ENCODE measurements at regions not wholly inside any gene's neighbourhood (a gene's known extent, or its start where the extent isn't known, plus 50 kb on each side); places are given as distances from the start of the nearest gene placed in this dataset.
"Not testable (repeated sequence)": the region's sequence is repeated elsewhere in the genome, so short reads cannot be mapped to it uniquely, and the experiment has no call there.

DNA sequence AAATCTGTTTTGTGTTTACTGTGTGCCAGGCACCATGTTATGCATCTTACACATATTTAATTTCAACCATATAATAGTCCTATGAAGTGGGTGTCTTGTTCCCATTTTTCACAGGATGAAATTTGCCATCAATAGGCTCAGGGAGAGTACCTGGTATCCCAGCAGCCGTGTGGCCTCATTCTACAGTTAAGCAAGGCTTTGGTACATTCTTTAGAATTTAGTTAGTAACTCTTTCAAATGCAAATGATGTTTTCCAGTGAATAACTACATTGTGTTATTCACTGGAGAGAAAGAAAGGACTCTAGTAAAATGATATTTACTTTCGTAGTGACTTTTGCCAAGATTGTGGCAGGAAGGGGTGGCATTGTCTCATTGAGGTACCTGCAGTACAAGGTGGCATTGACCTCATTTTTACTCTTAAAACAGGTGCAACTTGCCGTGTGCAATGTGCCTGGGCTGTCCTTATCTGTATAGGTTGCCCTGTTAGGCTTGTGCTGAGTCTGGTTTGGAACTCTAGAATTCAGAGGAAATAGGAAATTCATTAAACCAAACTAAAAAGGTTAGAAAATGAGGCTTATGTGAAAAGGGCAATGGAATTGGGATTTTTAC is 117.4 kb upstream of the NBPF8 start:
- H3K27ac Mint-ChIP-seq; H3K4me3 Mint-ChIP-seq; H3K27me3 Mint-ChIP-seq; H3K4me1 Mint-ChIP-seq; ATAC-seq; DNase-seq; H3K36me3 Mint-ChIP-seq (ENCODE audit: low read depth); H3K9me3 ChIP-seq (ENCODE audit: control insufficient read depth, low read length, poor library complexity, severe bottlenecking): not testable (repeated sequence)

DNA sequence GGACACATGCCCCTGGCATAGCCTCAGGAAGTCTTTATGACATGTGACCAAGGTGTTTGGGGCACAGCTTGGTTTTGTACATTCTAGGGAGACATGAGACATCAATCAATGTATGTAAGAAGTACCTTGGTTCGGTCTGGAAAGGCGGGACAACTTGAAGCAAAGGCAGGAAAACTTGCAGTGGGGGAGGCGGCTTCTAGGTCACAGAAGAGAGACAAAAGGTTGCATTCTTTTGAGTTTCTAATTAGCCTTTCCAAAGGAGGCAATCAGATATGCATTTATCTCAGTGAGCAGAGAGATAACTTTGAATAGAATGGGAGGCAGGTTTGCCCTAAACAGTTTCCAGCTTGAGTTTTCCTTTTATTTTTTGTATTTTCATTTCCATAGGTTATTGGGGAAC is 113.8 kb upstream of the SEC22B start:
- not testable (repeated sequence) for H3K4me3 Mint-ChIP-seq; DNase-seq; ATAC-seq; H3K27ac Mint-ChIP-seq; H3K9me3 ChIP-seq (ENCODE audit: control insufficient read depth, low read length, poor library complexity, severe bottlenecking); H3K4me1 Mint-ChIP-seq; H3K27me3 Mint-ChIP-seq; H3K36me3 Mint-ChIP-seq (ENCODE audit: low read depth)

DNA sequence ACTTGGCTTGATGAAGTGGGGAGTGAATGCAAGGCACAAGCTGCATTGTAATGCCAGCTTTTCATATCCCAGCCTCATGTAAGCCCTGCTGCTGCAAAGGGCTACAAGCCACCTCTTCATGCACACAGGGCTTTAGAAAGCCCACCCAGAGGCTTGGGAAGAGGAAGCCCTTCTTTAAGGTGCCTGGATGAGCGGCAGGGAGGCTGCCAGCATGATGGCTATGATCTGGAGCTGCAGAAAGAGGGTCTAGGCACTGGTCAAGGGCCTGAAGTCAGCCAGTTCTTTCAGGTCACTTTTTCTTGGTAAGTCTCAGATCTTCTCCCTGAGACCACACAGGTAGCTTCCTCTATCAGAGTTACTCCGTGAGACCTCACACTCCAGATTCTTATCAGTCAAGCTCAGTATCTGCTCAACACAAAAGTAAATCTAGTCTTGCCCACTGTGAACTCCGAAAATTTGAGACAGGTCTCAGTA is 113.3 kb upstream of the SEC22B start:
- not testable (repeated sequence) for H3K4me3 Mint-ChIP-seq; DNase-seq; H3K27ac Mint-ChIP-seq; ATAC-seq; H3K36me3 Mint-ChIP-seq (ENCODE audit: low read depth); H3K27me3 Mint-ChIP-seq; H3K4me1 Mint-ChIP-seq; H3K9me3 ChIP-seq (ENCODE audit: control insufficient read depth, low read length, poor library complexity, severe bottlenecking)

DNA sequence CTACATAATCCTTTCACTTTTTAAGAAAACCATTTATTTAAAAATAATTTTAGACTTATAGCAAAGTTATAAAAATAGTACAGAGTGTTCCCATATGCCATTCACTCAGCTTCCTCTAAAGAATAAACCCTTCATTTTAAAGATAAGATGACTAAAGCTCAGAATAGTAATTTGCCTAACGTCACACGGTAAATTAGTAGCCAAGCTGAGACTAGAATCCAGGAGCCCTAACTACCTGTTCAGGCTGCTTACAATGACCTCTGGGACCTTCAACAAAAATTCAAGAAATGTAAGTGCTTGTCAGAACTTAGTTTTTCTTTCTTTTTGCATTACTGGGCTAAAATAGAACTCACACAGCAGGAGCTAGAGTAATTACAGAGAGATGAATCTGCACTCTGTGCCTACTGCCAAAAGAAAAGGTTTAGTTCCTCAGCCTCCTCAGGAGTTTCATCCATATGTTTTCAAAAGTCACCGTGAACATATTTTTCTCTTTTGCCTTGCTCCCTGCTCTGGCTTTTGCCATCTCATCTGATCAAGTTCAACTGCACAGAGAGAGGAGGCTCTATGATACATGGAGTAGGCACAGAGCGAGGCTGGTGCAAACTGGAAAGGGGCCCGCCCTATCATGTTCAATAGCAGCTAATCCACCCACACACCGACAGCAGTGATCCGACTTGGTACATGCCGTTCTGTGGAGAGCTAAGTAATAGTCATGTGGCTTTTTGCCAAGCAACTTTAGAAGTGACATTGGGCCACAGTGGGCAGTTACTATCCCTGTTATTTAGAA is 112.7 kb upstream of the SEC22B start:
- not testable (repeated sequence) for H3K36me3 Mint-ChIP-seq (ENCODE audit: low read depth); DNase-seq; H3K4me1 Mint-ChIP-seq; H3K27ac Mint-ChIP-seq; H3K27me3 Mint-ChIP-seq; H3K9me3 ChIP-seq (ENCODE audit: control insufficient read depth, low read length, poor library complexity, severe bottlenecking); H3K4me3 Mint-ChIP-seq
- ATAC-seq = peak; percentile 33

DNA sequence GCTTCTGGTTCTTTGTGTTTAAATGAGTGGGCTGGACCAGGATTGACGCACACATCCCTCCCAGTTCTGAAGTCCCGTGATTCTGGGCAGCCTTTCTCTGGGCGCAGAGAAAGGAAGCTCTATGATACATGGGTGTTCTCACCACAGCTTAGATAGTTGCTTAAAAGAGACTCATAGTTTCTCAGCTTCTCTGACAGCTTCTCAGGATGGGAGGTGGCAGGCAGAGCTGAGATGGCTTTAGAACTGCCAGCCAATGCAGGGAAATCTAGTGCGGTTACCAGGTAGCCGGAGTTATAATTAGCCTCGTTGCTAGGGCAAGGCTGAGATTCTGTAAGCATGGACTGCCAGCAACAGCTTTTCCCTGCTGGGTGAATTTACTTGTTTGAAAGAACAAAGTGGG is 111.8 kb upstream of the SEC22B start:
- not testable (repeated sequence) for H3K9me3 ChIP-seq (ENCODE audit: control insufficient read depth, low read length, poor library complexity, severe bottlenecking); H3K27ac Mint-ChIP-seq; H3K36me3 Mint-ChIP-seq (ENCODE audit: low read depth); H3K4me3 Mint-ChIP-seq; DNase-seq; H3K4me1 Mint-ChIP-seq; H3K27me3 Mint-ChIP-seq
- ATAC-seq = peak; percentile 70

DNA sequence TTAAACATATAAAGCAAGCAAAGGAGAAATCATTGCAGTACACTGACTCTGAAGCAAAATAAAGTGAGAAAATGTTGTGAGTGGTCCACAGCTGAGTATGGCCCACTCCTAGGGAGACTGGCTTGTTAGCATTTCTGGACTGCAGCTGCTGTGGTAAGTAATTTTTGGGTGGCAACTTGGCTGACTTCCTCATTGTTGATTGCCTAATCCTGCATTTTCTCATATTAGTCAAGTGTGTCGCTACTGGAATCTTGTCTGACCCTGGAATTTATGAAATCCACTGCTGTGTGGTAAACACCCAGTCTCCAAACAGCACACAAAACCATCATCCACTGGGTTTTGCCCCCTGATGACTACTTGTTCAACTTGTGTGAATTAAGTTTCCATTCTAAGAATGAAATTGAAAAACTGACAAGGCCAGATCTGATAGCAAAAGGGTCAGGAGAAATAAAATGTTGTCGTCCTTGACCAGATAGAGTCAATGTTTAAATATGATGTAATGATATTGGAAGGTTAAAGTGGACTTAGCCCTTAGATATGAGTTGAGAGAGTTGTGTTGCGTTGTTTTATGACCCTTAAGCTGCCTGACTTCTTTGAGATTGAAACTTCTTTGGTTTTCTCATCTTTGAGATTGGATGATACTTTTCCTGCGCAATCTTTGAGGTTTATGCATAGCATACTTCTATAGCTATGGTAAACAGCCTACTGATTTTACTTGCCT is 106.6 kb upstream of the SEC22B start:
- not testable (repeated sequence) for H3K4me1 Mint-ChIP-seq; ATAC-seq; DNase-seq; H3K27ac Mint-ChIP-seq; H3K36me3 Mint-ChIP-seq (ENCODE audit: low read depth); H3K27me3 Mint-ChIP-seq; H3K4me3 Mint-ChIP-seq; H3K9me3 ChIP-seq (ENCODE audit: control insufficient read depth, low read length, poor library complexity, severe bottlenecking)

DNA sequence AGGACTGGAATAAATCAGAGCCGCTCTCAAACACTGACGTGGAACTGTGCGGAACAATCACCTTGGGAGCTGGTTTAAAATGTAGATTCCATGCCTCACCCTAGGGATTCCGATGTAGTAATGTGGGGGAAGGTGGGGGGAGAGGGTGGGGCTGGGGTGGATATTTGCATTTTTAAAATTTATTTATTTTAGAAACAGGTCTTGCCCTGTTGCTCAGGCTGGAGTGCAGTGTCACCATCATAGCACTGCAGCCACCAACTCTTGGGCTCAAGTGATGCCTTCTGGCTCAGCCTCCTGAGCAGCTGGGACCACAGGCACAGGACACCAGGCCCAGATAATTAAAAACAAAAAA is 101.9 kb upstream of the SEC22B start:
- not testable (repeated sequence) for H3K36me3 Mint-ChIP-seq (ENCODE audit: low read depth); H3K4me3 Mint-ChIP-seq; H3K4me1 Mint-ChIP-seq; DNase-seq; H3K27ac Mint-ChIP-seq; H3K9me3 ChIP-seq (ENCODE audit: control insufficient read depth, low read length, poor library complexity, severe bottlenecking); H3K27me3 Mint-ChIP-seq; ATAC-seq

DNA sequence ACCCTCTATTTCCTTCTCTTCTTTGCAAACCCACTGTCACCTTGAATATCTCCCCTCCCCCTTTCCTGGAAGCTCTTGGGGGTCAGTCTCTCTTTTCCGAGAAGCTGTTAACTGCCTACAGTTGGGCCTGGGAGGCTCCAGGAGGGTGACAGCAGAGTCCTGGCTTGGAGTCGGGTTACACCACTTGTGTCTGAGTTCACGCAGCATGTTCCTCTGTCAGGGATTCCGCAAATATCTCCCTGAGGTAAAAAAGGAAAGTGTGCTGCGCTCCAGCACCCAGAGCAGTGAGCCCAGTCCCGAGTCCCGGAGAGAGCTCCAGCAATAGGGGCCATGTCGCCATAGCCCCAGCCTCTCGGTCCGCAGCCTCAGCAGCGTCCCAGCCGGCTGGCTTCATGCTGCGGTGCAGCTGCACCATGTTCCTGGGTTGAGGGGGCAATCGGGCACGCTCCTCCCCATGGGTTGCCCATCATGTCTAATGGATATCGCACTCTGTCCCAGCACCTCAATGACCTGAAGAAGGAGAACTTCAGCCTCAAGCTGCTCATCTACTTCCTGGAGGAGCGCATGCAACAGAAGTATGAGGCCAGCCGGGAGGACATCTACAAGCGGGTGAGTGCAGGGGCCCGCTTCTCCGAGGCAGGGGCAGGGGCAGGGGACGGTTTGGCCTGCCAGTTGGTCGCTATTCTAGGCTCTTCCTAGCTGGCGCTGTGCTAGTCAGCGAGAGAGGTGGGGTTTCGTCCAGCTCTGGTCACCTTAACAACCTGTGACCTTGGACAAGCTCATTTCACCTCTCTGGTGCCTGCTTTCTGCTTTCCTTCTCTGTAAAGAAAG is 101.3 kb upstream of the SEC22B start:
- ATAC-seq; H3K36me3 Mint-ChIP-seq (ENCODE audit: low read depth); H3K27ac Mint-ChIP-seq; H3K4me1 Mint-ChIP-seq; DNase-seq; H3K4me3 Mint-ChIP-seq; H3K27me3 Mint-ChIP-seq; H3K9me3 ChIP-seq (ENCODE audit: control insufficient read depth, low read length, poor library complexity, severe bottlenecking): not testable (repeated sequence)

DNA sequence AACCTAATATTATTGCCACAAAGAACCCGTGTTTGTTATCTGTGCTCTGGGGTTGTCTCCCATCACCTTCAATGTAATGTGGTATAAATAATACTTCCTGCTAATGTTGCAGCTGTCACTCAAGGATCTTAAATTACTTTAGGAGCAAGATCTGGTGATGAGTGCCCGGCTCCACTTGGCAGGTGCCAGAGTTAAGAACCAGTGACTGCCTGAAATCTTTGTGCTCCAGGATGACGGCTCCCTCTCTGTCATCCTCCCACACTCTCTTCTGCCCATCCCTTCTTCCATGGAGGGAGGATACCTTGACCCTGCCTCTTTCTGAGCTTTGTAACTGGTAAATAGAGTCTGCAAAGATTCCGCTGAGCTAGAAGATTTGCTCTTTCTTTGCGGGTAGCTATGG is 100.4 kb upstream of the SEC22B start:
- not testable (repeated sequence) for H3K4me1 Mint-ChIP-seq; H3K4me3 Mint-ChIP-seq; H3K27ac Mint-ChIP-seq; H3K27me3 Mint-ChIP-seq; ATAC-seq; H3K36me3 Mint-ChIP-seq (ENCODE audit: low read depth); DNase-seq; H3K9me3 ChIP-seq (ENCODE audit: control insufficient read depth, low read length, poor library complexity, severe bottlenecking)

DNA sequence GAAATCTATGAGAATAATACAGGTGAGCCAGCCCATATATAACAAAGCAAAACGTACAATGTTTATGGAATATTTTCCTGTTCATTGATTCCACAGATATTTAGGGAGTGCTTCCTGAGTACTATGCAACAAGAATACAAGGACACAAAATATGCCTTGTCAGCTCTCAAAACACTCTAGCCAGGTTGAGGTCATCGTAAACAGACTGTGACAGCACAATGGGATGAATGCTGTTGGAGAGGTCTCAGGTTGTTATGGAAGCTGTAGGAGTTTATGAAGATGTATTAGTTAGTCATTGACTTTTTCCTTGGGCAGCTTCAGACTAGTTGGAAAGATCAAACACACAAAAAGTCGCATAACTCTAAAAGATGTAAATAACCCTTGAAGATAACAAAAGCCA is 98.1 kb upstream of the SEC22B start:
- not testable (repeated sequence) for ATAC-seq

DNA sequence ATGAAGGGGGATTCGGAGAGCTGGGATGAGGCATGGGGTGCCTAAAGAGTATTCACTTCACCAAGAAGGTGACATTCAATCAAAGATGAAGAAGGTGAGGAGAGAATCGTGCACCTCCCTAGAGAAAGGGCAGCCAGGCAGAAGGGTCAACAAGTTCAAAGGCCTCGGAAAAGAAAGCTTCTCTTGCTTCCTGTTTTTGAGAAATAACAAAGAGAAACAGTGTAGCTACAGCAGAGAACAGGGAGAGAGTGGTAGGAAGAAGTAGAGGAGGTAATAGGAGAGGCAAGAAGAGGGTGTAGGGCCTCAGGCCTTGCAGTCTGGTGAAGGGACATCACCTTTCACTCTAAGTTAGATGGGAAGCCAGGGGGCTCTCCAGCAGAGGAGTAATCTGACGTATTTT is 97.0 kb upstream of the SEC22B start:
- H3K36me3 Mint-ChIP-seq (ENCODE audit: low read depth); DNase-seq; H3K27me3 Mint-ChIP-seq; H3K27ac Mint-ChIP-seq; H3K4me1 Mint-ChIP-seq; H3K9me3 ChIP-seq (ENCODE audit: control insufficient read depth, low read length, poor library complexity, severe bottlenecking); H3K4me3 Mint-ChIP-seq: not testable (repeated sequence)
- peak; percentile 20 for ATAC-seq

More for the DNA sequence above, 98.1 kb upstream of the SEC22B start:
- not testable (repeated sequence) for H3K36me3 Mint-ChIP-seq (ENCODE audit: low read depth); H3K9me3 ChIP-seq (ENCODE audit: control insufficient read depth, low read length, poor library complexity, severe bottlenecking); H3K27ac Mint-ChIP-seq; DNase-seq; H3K27me3 Mint-ChIP-seq; H3K4me3 Mint-ChIP-seq; H3K4me1 Mint-ChIP-seq

DNA sequence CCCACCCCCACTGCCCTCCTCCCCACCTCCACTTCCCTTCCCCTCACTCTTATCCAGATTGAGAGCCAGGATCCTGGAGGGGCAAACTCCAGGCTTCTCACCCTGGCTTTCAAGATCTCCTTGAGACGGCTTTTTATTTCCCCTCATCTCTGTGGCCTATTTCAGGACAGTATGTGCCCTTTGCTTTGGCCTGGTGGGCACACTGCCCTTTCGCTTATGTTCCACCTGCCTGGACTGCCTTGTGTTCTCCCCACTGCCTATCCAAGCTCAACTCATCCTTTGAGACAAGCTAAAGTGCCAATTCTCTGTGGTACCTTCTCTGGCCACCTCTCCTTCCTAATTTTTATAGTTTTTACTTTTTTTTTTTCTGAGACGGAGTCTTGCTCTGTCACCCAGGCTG is 95.9 kb upstream of the SEC22B start:
- not testable (repeated sequence) for H3K4me1 Mint-ChIP-seq; DNase-seq; H3K9me3 ChIP-seq (ENCODE audit: control insufficient read depth, low read length, poor library complexity, severe bottlenecking); H3K27ac Mint-ChIP-seq; H3K27me3 Mint-ChIP-seq; H3K4me3 Mint-ChIP-seq; H3K36me3 Mint-ChIP-seq (ENCODE audit: low read depth); ATAC-seq

DNA sequence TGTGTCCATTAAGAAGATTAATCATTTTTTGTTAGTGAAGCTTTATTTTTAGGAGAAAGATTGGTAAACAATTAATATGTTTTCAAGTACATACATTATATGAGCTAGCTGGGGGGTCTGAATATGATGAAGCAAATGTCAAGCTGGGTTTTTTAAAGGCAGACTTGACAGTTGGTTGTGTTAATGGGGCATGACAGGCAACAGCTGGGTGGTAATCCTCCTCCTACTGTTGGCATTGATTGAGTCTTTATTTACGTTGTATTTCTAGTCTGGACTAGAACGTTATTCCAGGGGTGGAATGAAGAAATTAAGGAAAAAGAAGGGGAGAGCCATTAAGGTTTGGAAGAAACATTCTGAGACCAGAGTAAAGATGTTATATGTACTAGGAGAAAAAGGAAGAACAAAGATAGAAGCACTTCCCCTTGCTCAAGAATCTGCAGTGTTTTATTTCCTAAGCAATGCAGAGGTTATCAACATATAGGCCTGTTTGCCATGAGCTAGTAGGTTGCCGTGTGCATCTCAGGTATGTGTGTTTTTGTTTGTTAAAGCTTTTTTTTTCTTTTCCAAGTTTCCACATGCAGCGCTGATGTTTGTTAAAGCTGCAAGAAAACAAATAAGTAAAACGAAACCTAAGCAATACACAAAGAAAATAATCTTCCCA is 95.4 kb upstream of the SEC22B start:
- not testable (repeated sequence) for H3K36me3 Mint-ChIP-seq (ENCODE audit: low read depth); H3K4me1 Mint-ChIP-seq; ATAC-seq; DNase-seq; H3K27ac Mint-ChIP-seq; H3K27me3 Mint-ChIP-seq; H3K4me3 Mint-ChIP-seq; H3K9me3 ChIP-seq (ENCODE audit: control insufficient read depth, low read length, poor library complexity, severe bottlenecking)
